H1 (cell line): ENCODE measurements at regions not wholly inside any gene's neighbourhood (a gene's known extent, or its start where the extent isn't known, plus 50 kb on each side); places are given as distances from the start of the nearest gene placed in this dataset.

Experiments used
- CTCF ChIA-PET: fragments of 300-600 bp; sonication (Branson Sonifier 250); formaldehyde crosslinking; loops from one replicate; lab custom pipeline; 2021; ENCODE audit not compliant: partially characterized antibody; lab: Charles Lee
- POLR2A ChIA-PET: fragments of 300-600 bp; sonication (Branson Sonifier 250); formaldehyde crosslinking; loops from one replicate; lab custom pipeline; 2021; ENCODE audit warnings: inconsistent platforms; ENCODE audit not compliant: partially characterized antibody; lab: Charles Lee
- DNase-seq, 2 experiments: peaks; one replicate each; pipeline versions ENCODE4 v3.0.0 to v3.0.0-alpha.2; 2010 to 2022; ENCODE audit warnings: low spot score in 2 of 2, low read depth in 1 of 2, mixed read lengths in 1 of 2
- FAIRE-seq: peaks from 2 replicates; lab custom pipeline; 2011; peaks lifted over from hg19 to GRCh38; lab: Jason Lieb, UNC
- H2AFZ ChIP-seq: 2 replicates; pipeline ENCODE4 v1.8.1; 2012; ENCODE audit warnings: low read length, inconsistent platforms
- H2AK5ac ChIP-seq: 2 replicates; pipeline ENCODE4 v1.6.1; 2013; ENCODE audit warnings: low read depth, low read length
- H2BK120ac ChIP-seq: replicated peaks from 2 replicates; pipeline ENCODE3; 2013; ENCODE audit warnings: low read depth, low read length, inconsistent platforms
- H2BK12ac ChIP-seq: 2 replicates; pipeline ENCODE4 v1.6.1; 2013; ENCODE audit warnings: low read depth, low read length
- H2BK15ac ChIP-seq: 2 replicates; pipeline ENCODE4 v1.6.1; 2013; ENCODE audit warnings: low read length
- H2BK20ac ChIP-seq: 2 replicates; pipeline ENCODE4 v1.6.1; 2013; ENCODE audit warnings: low read length
- H2BK5ac ChIP-seq: 2 replicates; pipeline ENCODE4 v1.6.1; 2013; ENCODE audit warnings: low read depth, low read length
- H3K14ac ChIP-seq: 2 replicates; pipeline ENCODE4 v1.6.1; 2013; ENCODE audit warnings: inconsistent platforms; ENCODE audit not compliant: insufficient read length
- H3K18ac ChIP-seq: 2 replicates; pipeline ENCODE4 v1.6.1; 2013; ENCODE audit warnings: low read length; ENCODE audit errors: extremely low read depth
- H3K23ac ChIP-seq: 2 replicates; pipeline ENCODE4 v1.6.1; 2013; ENCODE audit warnings: inconsistent platforms; ENCODE audit not compliant: insufficient read length
- H3K23me2 ChIP-seq: 2 replicates; pipeline ENCODE4 v1.6.1; 2013; ENCODE audit warnings: low read depth, low read length
- H3K27ac ChIP-seq: 2 replicates; pipeline ENCODE4 v1.6.1; 2011; ENCODE audit warnings: low read depth, low read length, inconsistent platforms
- H3K27me3 ChIP-seq, 4 experiments: replicated peaks in 1 of 4; 1 replicate in 1 of 4; 2 replicates in 3 of 4; pipeline versions ENCODE4 v1.6.1 to v1.8.1; 2011 to 2013; ENCODE audit warnings: low read length in 3 of 4, mild to moderate bottlenecking in 3 of 4, inconsistent platforms in 2 of 4, mixed read lengths in 2 of 4, moderate library complexity in 1 of 4; ENCODE audit not compliant: control insufficient read depth in 3 of 4, insufficient read depth in 3 of 4; ENCODE audit errors: extremely low read depth in 1 of 4
- H3K36me3 ChIP-seq, 4 experiments: 2 replicates each; pipeline versions ENCODE4 v1.6.1 to v1.8.1; 2011 to 2013; ENCODE audit warnings: mild to moderate bottlenecking in 4 of 4, low read length in 3 of 4, moderate library complexity in 2 of 4, control low read depth in 1 of 4, inconsistent platforms in 1 of 4; ENCODE audit not compliant: insufficient read depth in 4 of 4, control insufficient read depth in 2 of 4
- H3K4ac ChIP-seq: replicated peaks from 2 replicates; pipeline ENCODE3; 2013; ENCODE audit warnings: low read length, low read depth, mixed read lengths, inconsistent platforms; ENCODE audit not compliant: insufficient read length
- H3K4me1 ChIP-seq, 4 experiments: replicated peaks in 1 of 4; 1 replicate in 1 of 4; 2 replicates in 3 of 4; pipeline versions ENCODE4 v1.6.1 to v1.8.1; 2011 to 2013; ENCODE audit warnings: low read length in 3 of 4, inconsistent platforms in 2 of 4, mixed read lengths in 1 of 4; ENCODE audit not compliant: insufficient read depth in 4 of 4, control insufficient read depth in 3 of 4
- H3K4me2 ChIP-seq, 2 experiments: 2 replicates each; pipeline versions ENCODE4 v1.6.1 to v1.8.1; 2011 to 2013; ENCODE audit warnings: low read depth in 2 of 2, low read length in 2 of 2, control low read depth in 1 of 2, inconsistent platforms in 1 of 2, mild to moderate bottlenecking in 1 of 2; ENCODE audit not compliant: insufficient read depth in 1 of 2
- H3K4me3 ChIP-seq, 4 experiments: fragments of 200-600, 300-600 bp in 1 of 4; sonication (generic), shearing (Covaris generic), sonication (Bioruptor Twin) in 1 of 4; 2 replicates each; pipeline versions ENCODE4 v1.5.1 to v1.8.1; 2011 to 2016; ENCODE audit warnings: low read length in 4 of 4, low read depth in 3 of 4, control low read depth in 2 of 4, inconsistent platforms in 2 of 4, mild to moderate bottlenecking in 2 of 4, mixed read lengths in 1 of 4, moderate library complexity in 1 of 4; ENCODE audit not compliant: insufficient read depth in 2 of 4; ENCODE audit errors: extremely low read depth in 1 of 4
- H3K56ac ChIP-seq: replicated peaks from 2 replicates; pipeline ENCODE3; 2013; ENCODE audit warnings: low read depth, mild to moderate bottlenecking, mixed read lengths, low read length, inconsistent platforms; ENCODE audit not compliant: insufficient read length
- H3K79me1 ChIP-seq: 2 replicates; pipeline ENCODE4 v1.6.1; 2013; ENCODE audit warnings: low read depth, low read length, control low read depth
- H3K79me2 ChIP-seq, 2 experiments: 2 replicates each; pipeline versions ENCODE4 v1.6.1 to v1.8.1; 2012 to 2013; ENCODE audit warnings: low read length in 2 of 2, mild to moderate bottlenecking in 2 of 2, inconsistent platforms in 1 of 2; ENCODE audit not compliant: insufficient read depth in 2 of 2, control insufficient read depth in 1 of 2
- H3K9ac ChIP-seq, 4 experiments: replicated peaks in 1 of 4; 1 replicate in 1 of 4; 2 replicates in 3 of 4; pipeline versions ENCODE4 v1.6.1 to v1.8.1; 2011 to 2013; ENCODE audit warnings: low read depth in 3 of 4, low read length in 3 of 4, control low read depth in 2 of 4, mild to moderate bottlenecking in 2 of 4, moderate library complexity in 2 of 4, inconsistent platforms in 1 of 4; ENCODE audit errors: extremely low read depth in 1 of 4
- H3K9me3 ChIP-seq, 2 experiments: 2 replicates each; pipeline versions ENCODE4 v1.6.1 to v1.8.1; 2012 to 2013; ENCODE audit warnings: mild to moderate bottlenecking in 2 of 2, moderate library complexity in 2 of 2, control low read depth in 1 of 2, inconsistent platforms in 1 of 2, low read depth in 1 of 2, low read length in 1 of 2, mixed read lengths in 1 of 2; ENCODE audit not compliant: insufficient read depth in 2 of 2
- H4K20me1 ChIP-seq, 2 experiments: replicated peaks in 1 of 2; 2 replicates each; pipeline versions ENCODE3 to v1.8.1; 2011 to 2013; ENCODE audit warnings: inconsistent platforms in 2 of 2, low read length in 2 of 2, mild to moderate bottlenecking in 1 of 2; ENCODE audit not compliant: insufficient read depth in 2 of 2, control insufficient read depth in 1 of 2
- H4K5ac ChIP-seq: 2 replicates; pipeline ENCODE4 v1.6.1; 2013; ENCODE audit warnings: low read length, low read depth, mixed read lengths, inconsistent platforms; ENCODE audit not compliant: insufficient read length
- H4K8ac ChIP-seq: 2 replicates; pipeline ENCODE4 v1.8.0; 2013; ENCODE audit warnings: mild to moderate bottlenecking, moderate library complexity, low read length, inconsistent platforms; ENCODE audit not compliant: insufficient read depth; ENCODE audit errors: extremely low read depth
- H4K91ac ChIP-seq: replicated peaks from 2 replicates; pipeline ENCODE3; 2013; ENCODE audit warnings: low read length, mixed read lengths, inconsistent platforms; ENCODE audit not compliant: insufficient read length
- EP300 ChIP-seq, 2 experiments: IDR thresholded peaks; 1 replicate in 1 of 2; 2 replicates in 1 of 2; pipeline ENCODE4 v1.6.1; 2011 to 2012; ENCODE audit warnings: low read depth in 2 of 2, low read length in 2 of 2, mild to moderate bottlenecking in 2 of 2, borderline replicate concordance in 1 of 2, inconsistent platforms in 1 of 2, moderate library complexity in 1 of 2
- POLR2AphosphoS5 ChIP-seq: IDR thresholded peaks from 2 replicates; pipeline ENCODE4 v1.6.1; 2011; ENCODE audit warnings: low read depth, low read length
- RAD21 ChIP-seq, 2 experiments: IDR thresholded peaks in 1 of 2; conservative IDR thresholded peaks in 1 of 2; 2 replicates each; pipeline ENCODE4 v1.6.1; 2011; ENCODE audit warnings: low read depth in 2 of 2, low read length in 2 of 2, improper control_type of control experiment in 1 of 2, inconsistent platforms in 1 of 2, mild to moderate bottlenecking in 1 of 2, moderate library complexity in 1 of 2
- WGBS, 2 experiments: shearing (Covaris generic) in 1 of 2; methylation state at CpG; one replicate each; pipeline versions ENCODE4 v1.1.6 to v1.1.7; 2013 to 2015; ENCODE audit warnings: low lambda C conversion rate in 2 of 2, mixed read lengths in 2 of 2, inconsistent platforms in 1 of 2, low coverage in 1 of 2, missing lambda C conversion rate in 1 of 2; ENCODE audit not compliant: insufficient replicate concordance in 2 of 2, insufficient coverage in 1 of 2, insufficient read length in 1 of 2; ENCODE audit errors: extremely low coverage in 1 of 2, missing lambda C conversion rate in 1 of 2; 5-methylcytosine and 5-hydroxymethylcytosine counted together

DNA sequence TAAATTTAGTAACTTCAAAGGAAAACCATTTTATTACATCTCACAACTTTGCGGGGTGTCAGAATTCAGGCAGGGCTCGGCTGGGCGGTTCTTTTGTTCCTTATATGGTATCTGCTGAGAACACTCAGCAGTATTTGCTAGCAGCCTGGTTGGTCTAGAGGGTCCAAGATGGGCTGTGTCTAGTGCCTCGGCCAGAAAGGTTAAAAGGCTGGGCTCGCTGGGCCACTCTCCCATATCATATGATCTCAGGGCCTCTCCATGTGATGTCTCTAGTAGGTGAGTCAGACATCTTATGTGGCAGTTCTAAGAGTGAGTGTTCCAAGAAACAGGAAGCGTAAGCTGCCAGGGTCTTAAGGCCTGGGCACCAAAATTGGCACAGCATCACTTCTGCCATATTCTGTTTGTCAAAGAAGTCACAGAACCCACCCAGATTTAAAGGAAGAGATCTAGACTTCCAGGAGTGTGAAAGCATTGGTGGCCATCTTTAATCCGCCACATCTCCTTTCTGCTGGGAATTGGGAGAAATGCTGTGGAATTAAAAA, 100.9 kb upstream of the ATP6AP2 start:
- Histone ChIP-seq H4K91ac (no peak overlapping the region), H4K8ac (no peak overlapping the region), H3K79me1 (no peaks in the 10 kb centered on the region), H3K23me2 (no peaks in the 10 kb centered on the region), H3K14ac (no peak overlapping the region), H3K23ac (no peak overlapping the region), H2AFZ (no peak overlapping the region), H2BK20ac (no peak overlapping the region), H2BK15ac (no peak overlapping the region), H3K4me2 (no peak overlapping the region), H4K20me1 (no peaks in the 10 kb centered on the region), H3K27ac (no peak overlapping the region), H2BK12ac (no peak overlapping the region), H3K27me3 (no peaks in the 10 kb centered on the region), H3K4me3 (no peak overlapping the region), H3K9ac (no peak overlapping the region), H3K18ac (no peak overlapping the region), H3K56ac (no peak overlapping the region), H3K79me2 (no peaks in the 10 kb centered on the region), H2AK5ac (no peak overlapping the region), H4K5ac (no peak overlapping the region), H3K4ac (no peak overlapping the region), H3K36me3 (no peaks in the 10 kb centered on the region; a peak in 1 of 8 replicates), H2BK5ac (no peak overlapping the region), H2BK120ac (no peak overlapping the region), H3K9me3 (no peaks in the 10 kb centered on the region; a peak in 1 of 4 replicates), H3K4me1 (peaks cover 2 to 20% (median 13%) of the 10 kb centered on the region in 4 experiments)
- ChIA-PET POLR2A (no interaction called here), CTCF (no interaction called here)
- no peak for TF ChIP-seq RAD21 (IDR thresholded peaks at IDR 0.05 in 1 of 2, conservative IDR thresholded peaks at IDR 0.05 in 1 of 2; ENCODE audit: low read depth in 2 of 2, low read length in 2 of 2)
- TF ChIP-seq POLR2AphosphoS5, result no peak
- no peak for TF ChIP-seq EP300 (IDR thresholded peaks at IDR 0.05; ENCODE audit: borderline replicate concordance in 1 of 2, low read depth in 2 of 2, low read length in 2 of 2)
- DNase-seq, result no peak
- 91% methylated on average over 7 of the region's 7 CpGs; no CpG with 5 or more reads in 1 of the 2 experiments for WGBS, 2 experiments
- no peak for FAIRE-seq
